ENCODE measurements at regions not wholly inside any gene's neighbourhood (a gene's known extent, or its start where the extent isn't known, plus 50 kb on each side); places are given as distances from the start of the nearest gene placed in this dataset.

DNA sequence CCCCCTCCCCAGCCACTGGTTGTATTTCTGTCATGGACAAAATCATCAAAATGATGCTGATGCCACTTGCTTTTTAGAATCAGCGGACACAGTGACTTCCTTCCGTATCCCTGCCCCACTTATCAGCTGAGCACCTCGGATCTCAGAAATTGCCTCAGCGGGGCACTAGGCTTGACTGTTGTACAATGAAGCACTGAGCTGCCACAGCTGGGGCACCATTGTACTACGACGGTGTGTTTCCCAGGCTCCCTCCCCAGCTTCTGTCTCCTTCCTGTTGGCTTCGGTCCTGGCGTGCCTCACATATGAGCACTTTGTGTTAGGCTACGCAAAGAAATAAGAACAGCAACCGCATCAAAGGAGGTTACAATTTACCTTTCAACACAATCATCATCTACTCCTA, 82.4 kb downstream of the F11 start:
- no peak for ATAC-seq
- intact Hi-C loops (cut with DNase I): no loop called here
- DNase-seq: no peak

DNA sequence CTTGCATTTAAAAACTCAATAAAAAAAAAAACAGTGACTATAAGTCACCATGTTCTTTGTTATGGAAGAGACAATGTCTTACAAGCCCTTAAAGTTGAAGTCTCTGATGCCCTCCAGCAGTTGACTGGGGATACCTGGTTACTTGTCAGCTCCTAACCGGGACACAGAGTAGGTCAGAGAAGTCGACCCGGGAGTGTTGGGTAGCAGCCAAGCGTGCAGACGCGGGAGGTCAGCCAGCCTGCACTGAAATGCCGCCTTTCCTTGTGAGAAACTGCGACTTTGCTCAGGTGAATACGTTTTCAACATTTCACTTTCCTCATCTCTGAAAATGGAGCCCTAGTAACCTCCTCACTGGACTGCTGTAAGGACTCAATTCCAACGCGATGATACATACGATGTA, 81.8 kb downstream of the F11 start:
- TF ChIP-seq POLR2A (IDR thresholded peaks at IDR 0.05): no peak
- TF ChIP-seq, protein P1, sequence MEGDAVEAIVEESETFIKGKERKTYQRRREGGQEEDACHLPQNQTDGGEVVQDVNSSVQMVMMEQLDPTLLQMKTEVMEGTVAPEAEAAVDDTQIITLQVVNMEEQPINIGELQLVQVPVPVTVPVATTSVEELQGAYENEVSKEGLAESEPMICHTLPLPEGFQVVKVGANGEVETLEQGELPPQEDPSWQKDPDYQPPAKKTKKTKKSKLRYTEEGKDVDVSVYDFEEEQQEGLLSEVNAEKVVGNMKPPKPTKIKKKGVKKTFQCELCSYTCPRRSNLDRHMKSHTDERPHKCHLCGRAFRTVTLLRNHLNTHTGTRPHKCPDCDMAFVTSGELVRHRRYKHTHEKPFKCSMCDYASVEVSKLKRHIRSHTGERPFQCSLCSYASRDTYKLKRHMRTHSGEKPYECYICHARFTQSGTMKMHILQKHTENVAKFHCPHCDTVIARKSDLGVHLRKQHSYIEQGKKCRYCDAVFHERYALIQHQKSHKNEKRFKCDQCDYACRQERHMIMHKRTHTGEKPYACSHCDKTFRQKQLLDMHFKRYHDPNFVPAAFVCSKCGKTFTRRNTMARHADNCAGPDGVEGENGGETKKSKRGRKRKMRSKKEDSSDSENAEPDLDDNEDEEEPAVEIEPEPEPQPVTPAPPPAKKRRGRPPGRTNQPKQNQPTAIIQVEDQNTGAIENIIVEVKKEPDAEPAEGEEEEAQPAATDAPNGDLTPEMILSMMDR (IDR thresholded peaks at IDR 0.05): no peak
- DNase-seq (no peak), ATAC-seq (no peak)
- Histone ChIP-seq H3K27ac (no peak overlapping the region), H3K4me3 (no peak overlapping the region), H3K36me3 (no peaks in the 10 kb centered on the region), H3K4me1 (no peaks in the 10 kb centered on the region), H3K9me3 (no peaks in the 10 kb centered on the region), H3K27me3 (no peaks in the 10 kb centered on the region)
- 52% methylated on average over 11 of the region's 12 CpGs for WGBS (ENCODE audit: insufficient coverage, low coverage, low lambda C conversion rate, missing lambda C conversion rate)
- intact Hi-C loops (cut with DNase I): no loop called here

More for the DNA sequence above, 82.4 kb downstream of the F11 start:
- no peaks in the 10 kb centered on the region for H3K4me1 ChIP-seq
- no peak overlapping the region for H3K4me3 ChIP-seq
- 62% methylated on average over 6 of the region's 10 CpGs for WGBS (ENCODE audit: insufficient coverage, low coverage, low lambda C conversion rate, missing lambda C conversion rate)
- no peak overlapping the region for H3K27ac ChIP-seq
- no peaks in the 10 kb centered on the region for H3K9me3 ChIP-seq
- TF ChIP-seq, protein P1 (IDR thresholded peaks at IDR 0.05): no peak
- TF ChIP-seq POLR2A (IDR thresholded peaks at IDR 0.05): no peak
- H3K27me3 ChIP-seq: no peaks in the 10 kb centered on the region
- no peaks in the 10 kb centered on the region for H3K36me3 ChIP-seq

DNA sequence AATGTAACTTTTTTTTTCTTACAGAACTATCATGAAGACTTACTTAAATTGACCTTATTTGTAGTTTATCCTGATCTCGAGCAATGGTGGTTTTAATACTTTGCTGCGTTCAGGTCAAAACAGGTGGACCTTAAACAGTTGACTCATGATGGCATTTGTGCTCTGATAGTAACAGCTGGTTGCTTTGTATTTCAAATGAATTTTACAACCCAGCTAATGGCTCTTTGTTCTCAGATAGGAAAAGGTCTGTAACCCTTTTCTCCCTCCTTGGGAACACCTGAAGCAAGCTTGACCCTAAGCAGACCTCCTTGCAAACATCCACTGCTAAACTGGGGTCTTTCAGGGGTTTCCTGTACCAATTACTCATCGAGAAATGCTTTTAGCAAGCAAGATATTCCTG, 79.2 kb downstream of the F11 start:
- H3K4me3 ChIP-seq: no peak overlapping the region

GRCh38 chr4:186342582-186342981, 76.6 kb downstream of the F11 start:
- DNase-seq (no peak), ATAC-seq (no peak)
- H3K36me3 ChIP-seq: no peaks in the 10 kb centered on the region
- 62% methylated on average over 3 of the region's 5 CpGs for WGBS (ENCODE audit: insufficient coverage, low coverage, low lambda C conversion rate, missing lambda C conversion rate)
- H3K9me3 ChIP-seq: no peaks in the 10 kb centered on the region
- no peaks in the 10 kb centered on the region for H3K27me3 ChIP-seq
- no peaks in the 10 kb centered on the region for H3K4me1 ChIP-seq
- TF ChIP-seq POLR2A (IDR thresholded peaks at IDR 0.05): no peak
- TF ChIP-seq, protein P1 (IDR thresholded peaks at IDR 0.05): no peak
- intact Hi-C loops (cut with DNase I): no loop called here
- no peak overlapping the region for H3K27ac ChIP-seq
- H3K4me3 ChIP-seq: no peak overlapping the region

More for the DNA sequence above, 79.2 kb downstream of the F11 start:
- TF ChIP-seq, protein P1 (IDR thresholded peaks at IDR 0.05): no peak
- TF ChIP-seq POLR2A (IDR thresholded peaks at IDR 0.05): no peak
- Histone ChIP-seq H3K36me3 (no peaks in the 10 kb centered on the region), H3K9me3 (no peaks in the 10 kb centered on the region), H3K4me1 (no peaks in the 10 kb centered on the region), H3K27ac (no peak overlapping the region), H3K27me3 (no peaks in the 10 kb centered on the region)
- ATAC-seq: no peak
- intact Hi-C loops (cut with DNase I): no loop called here
- no peak for DNase-seq
- WGBS (ENCODE audit: insufficient coverage, low coverage, low lambda C conversion rate, missing lambda C conversion rate): 25% methylated on average over 3 of the region's 3 CpGs

DNA sequence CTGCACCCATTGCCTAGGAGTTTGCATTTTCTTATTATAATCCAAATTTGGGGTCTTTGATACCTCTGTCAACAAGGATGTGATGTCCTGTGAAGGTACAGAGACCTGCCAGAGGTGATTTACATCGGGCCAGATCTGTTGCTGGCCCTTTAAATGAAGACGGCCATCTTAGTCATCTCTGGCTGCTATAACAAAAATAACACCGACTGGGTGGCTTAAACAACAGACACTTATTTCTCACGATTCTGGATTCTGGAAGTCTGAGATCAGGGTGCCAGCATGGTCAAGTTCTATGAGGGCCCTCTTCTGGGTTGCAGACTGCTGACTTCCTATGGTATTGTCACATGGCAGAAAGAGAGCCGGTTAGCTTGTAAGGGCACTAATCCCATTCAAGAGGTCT, 75.7 kb downstream of the F11 start:
- H3K4me1 ChIP-seq: no peaks in the 10 kb centered on the region
- no peak overlapping the region for H3K27ac ChIP-seq
- no peak overlapping the region for H3K4me3 ChIP-seq
- DNase-seq (no peak), ATAC-seq (no peak)
- no peaks in the 10 kb centered on the region for H3K36me3 ChIP-seq
- 77% methylated on average over 4 of the region's 5 CpGs for WGBS (ENCODE audit: insufficient coverage, low coverage, low lambda C conversion rate, missing lambda C conversion rate)
- TF ChIP-seq POLR2A (IDR thresholded peaks at IDR 0.05): no peak
- TF ChIP-seq, protein P1 (IDR thresholded peaks at IDR 0.05): no peak
- no peaks in the 10 kb centered on the region for H3K9me3 ChIP-seq
- H3K27me3 ChIP-seq: no peaks in the 10 kb centered on the region
- intact Hi-C loops (cut with DNase I): no loop called here
